ENCODE measurements at regions not wholly inside any gene's neighbourhood (a gene's known extent, or its start where the extent isn't known, plus 50 kb on each side); places are given as distances from the start of the nearest gene placed in this dataset.

DNA sequence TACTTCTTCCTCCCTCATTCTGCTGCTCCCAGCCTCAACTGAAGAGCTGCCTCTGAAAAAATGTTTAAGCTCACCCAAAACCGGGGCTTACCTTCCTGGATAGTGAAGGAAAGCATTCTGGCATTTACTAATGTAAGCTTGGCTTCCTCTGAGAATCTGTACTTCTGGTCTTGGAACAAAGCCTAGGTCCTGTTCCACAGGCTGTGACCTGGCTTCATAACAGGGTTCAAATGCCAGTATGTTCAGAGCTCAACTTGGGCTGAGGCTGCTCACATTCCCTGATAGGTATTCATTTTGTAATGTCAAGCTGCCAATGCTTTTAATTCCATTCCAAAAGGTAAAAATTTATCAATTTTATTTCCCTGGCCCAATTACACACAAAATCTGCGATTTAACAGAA is 411.7 kb upstream of the KCNN2 start:
- Mint-ChIP-seq H3K27me3 (no peaks in the 10 kb centered on the region), H3K4me3 (no peak overlapping the region)

DNA sequence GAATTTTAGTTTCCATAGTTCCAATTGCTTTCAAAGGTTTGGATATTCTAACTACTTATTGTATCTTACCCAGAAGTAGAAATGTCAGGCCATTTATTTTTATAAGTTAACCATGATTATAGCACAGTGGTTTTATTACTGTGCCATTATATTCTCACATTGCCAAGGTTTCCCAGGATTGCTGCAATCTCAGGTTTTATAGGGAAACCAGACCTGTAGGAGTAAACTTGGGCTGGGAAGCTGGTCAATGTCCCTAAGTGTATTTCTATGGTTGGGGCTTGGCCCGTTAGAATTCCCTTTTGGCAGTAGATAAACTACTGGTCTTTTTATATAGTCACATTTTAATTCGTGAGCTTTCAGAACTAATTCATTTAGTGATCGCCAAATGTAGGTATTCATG is 396.6 kb upstream of the KCNN2 start:
- no peaks in the 10 kb centered on the region for H3K27me3 Mint-ChIP-seq
- H3K36me3 Mint-ChIP-seq (ENCODE audit: low read depth): no peaks in the 10 kb centered on the region
- H3K9me3 Mint-ChIP-seq: peaks cover 15% of the 10 kb centered on the region
- H3K27ac Mint-ChIP-seq: no peak overlapping the region
- no peak for ATAC-seq (replicated peaks)
- H3K4me1 Mint-ChIP-seq: no peaks in the 10 kb centered on the region
- H3K4me3 Mint-ChIP-seq: no peak overlapping the region

More for the DNA sequence above, 411.7 kb upstream of the KCNN2 start:
- no peak for ATAC-seq (replicated peaks)
- H3K27ac Mint-ChIP-seq: no peak overlapping the region
- H3K4me1 Mint-ChIP-seq: no peaks in the 10 kb centered on the region
- H3K36me3 Mint-ChIP-seq (ENCODE audit: low read depth): no peaks in the 10 kb centered on the region
- peaks cover 5% of the 10 kb centered on the region for H3K9me3 Mint-ChIP-seq

DNA sequence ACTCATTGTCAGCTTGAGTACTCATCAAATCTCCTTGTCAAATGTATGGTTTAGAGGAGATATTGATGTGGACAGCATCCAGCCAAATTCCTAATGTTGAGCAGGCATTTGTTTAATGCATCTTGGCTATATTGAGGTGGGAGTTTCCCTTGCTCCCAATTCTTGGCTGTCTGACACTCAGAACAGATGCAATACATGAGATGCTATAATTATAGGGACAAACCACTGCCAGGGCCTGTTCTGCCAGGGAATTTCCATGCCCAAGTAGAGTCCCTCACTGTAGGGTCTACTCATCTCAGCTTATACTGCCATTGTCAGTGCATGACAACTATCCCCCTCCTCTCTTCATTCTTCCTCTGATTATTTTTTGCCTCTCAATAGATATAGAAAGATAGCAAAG is 392.0 kb upstream of the KCNN2 start:
- Mint-ChIP-seq H3K27me3 (no peaks in the 10 kb centered on the region), H3K27ac (no peak overlapping the region), H3K4me1 (no peaks in the 10 kb centered on the region), H3K36me3 (ENCODE audit: low read depth) (no peaks in the 10 kb centered on the region), H3K4me3 (no peak overlapping the region), H3K9me3 (peaks cover 9% of the 10 kb centered on the region)
- ATAC-seq (replicated peaks): no peak

DNA sequence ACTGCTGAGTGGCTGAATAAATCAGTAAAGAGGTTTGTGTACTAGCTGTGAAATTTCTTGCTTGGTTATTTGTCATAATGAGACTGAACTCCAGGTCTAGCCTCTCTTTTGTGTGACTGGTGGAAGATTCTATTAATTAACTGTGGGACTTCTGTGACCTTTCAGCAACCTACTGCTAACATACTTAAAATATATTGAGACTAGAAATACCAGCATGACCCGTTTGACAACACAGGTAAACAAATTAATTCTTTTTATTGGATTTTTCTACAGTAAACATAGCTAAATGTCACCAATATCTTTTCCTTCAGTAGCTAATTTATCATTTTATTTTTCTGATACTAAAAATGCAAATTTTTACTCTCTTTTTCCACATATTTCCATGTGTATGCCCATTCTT is 390.4 kb upstream of the KCNN2 start:
- Mint-ChIP-seq H3K36me3 (ENCODE audit: low read depth) (no peaks in the 10 kb centered on the region), H3K4me3 (no peak overlapping the region), H3K27me3 (no peaks in the 10 kb centered on the region), H3K4me1 (no peaks in the 10 kb centered on the region), H3K27ac (no peak overlapping the region), H3K9me3 (peaks cover 9% of the 10 kb centered on the region)
- ATAC-seq (replicated peaks): no peak

DNA sequence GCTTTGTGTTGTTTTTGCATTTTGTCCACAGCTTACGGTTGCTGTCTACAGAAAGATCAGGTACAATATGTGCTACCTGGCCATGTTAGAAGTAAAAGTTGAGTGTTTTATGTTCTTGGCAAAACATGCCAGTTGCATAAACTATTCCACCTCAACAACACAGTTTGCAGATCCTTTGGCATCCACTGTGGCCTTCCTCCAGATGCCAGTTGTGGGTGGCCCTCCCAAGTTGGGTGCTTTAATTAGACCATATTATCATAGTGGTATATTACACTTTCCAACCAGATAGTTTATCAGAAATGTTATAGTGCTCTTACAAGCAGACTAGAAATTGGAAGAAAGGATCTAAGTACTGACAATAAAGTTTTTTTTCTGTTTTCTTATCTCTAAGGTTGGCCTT is 386.9 kb upstream of the KCNN2 start:
- Mint-ChIP-seq H3K4me1 (no peaks in the 10 kb centered on the region), H3K36me3 (ENCODE audit: low read depth) (no peaks in the 10 kb centered on the region), H3K4me3 (no peak overlapping the region), H3K9me3 (peaks cover 3% of the 10 kb centered on the region), H3K27ac (no peak overlapping the region), H3K27me3 (no peaks in the 10 kb centered on the region)
- ATAC-seq (replicated peaks): no peak

DNA sequence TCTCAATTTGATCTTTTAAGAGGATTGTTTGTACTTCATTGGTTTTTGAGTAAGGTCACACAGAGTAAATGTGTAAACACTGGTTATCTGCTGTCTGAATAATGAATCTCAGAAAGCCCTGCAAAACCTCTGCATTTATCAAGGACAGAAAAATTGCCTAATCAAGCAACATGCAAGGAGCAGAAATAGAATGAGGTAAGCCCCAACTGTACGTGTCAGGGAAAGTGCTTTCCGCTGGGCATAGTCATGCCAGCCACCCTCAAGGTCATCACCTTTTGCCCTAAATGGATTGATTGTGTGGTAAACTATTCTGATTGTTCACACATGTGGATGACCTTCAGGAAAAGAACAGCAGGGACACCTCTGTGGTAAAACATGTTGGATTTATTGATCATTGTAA is 376.9 kb upstream of the KCNN2 start:
- Mint-ChIP-seq H3K4me1 (no peaks in the 10 kb centered on the region), H3K27ac (no peak overlapping the region), H3K36me3 (ENCODE audit: low read depth) (no peaks in the 10 kb centered on the region), H3K9me3 (peaks cover 3% of the 10 kb centered on the region), H3K4me3 (no peak overlapping the region), H3K27me3 (no peaks in the 10 kb centered on the region)
- ATAC-seq (replicated peaks): no peak

DNA sequence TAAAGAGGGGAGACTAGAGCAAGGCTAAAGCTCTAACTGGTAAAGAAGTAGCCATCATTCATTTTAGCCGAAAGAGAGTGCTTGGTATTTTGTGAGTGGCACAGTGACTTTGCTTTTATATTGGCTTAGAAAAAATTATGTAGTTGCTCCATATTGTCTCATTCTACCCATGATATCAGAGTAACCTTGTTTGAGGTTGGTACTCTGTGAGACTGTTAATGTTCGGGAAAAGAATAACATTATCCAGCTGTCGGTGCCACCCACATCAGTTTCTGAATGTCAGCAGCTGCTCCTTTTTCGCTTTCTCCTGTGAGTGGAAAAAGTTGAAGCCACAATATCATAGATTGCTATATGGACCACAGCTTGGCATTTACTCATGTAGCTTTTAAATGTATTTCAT is 376.4 kb upstream of the KCNN2 start:
- no peaks in the 10 kb centered on the region for H3K4me1 Mint-ChIP-seq
- no peak overlapping the region for H3K27ac Mint-ChIP-seq
- H3K9me3 Mint-ChIP-seq: peaks cover 3% of the 10 kb centered on the region
- H3K36me3 Mint-ChIP-seq (ENCODE audit: low read depth): no peaks in the 10 kb centered on the region
- no peaks in the 10 kb centered on the region for H3K27me3 Mint-ChIP-seq
- ATAC-seq (replicated peaks): no peak
- H3K4me3 Mint-ChIP-seq: no peak overlapping the region

DNA sequence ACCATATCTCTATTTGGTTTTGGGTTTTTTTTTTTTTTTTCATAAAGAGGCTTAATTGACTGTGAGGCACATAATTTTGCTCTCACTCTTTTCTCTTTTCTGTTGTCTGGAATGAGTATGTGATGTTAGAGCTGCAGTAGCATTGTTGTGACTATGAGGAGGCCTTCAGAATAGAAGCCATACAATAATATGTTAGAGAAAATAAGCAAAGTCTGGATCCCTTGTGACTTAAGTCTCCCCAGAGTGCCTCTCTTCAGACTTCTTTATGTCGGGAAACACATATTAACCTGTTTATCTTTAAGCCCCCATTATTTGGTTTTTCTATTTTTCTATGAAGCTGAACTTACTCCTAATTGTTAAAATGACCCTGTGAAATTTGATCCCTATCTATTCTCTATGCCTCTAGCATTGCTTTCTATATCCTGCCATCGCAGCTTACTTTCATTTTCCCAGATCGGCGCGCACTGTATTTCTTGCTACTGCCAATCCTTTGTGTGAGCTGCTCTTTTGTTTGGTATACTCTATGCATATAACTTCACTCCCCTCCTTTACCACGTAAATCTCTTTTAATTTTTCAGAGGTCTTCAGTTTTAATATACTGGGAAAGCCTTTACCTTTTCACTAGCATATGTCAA is 372.5 kb upstream of the KCNN2 start:
- Mint-ChIP-seq H3K36me3 (ENCODE audit: low read depth) (no peaks in the 10 kb centered on the region), H3K4me3 (no peak overlapping the region), H3K27me3 (no peaks in the 10 kb centered on the region), H3K4me1 (no peaks in the 10 kb centered on the region), H3K27ac (no peak overlapping the region), H3K9me3 (peaks cover 3% of the 10 kb centered on the region)
- no peak for ATAC-seq (replicated peaks)

DNA sequence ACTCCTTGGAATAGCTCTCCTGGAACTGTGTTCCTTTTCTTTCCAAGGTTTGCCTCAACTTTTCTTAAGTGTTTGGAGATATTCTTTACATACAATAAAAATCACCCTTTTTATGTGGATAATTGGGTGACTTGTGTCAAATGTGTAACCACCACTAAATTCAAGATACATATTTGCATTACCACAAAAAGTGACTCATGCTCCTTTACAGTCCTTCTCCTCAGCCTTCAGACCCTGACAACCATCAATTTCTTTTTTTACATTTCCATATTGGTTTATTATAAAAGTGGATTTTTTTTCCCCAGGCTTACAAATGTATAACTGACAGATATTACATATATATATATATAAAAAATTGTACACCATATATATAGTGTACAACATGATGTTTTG is 372.0 kb upstream of the KCNN2 start:
- no peak for ATAC-seq (replicated peaks)
- H3K27me3 Mint-ChIP-seq: no peaks in the 10 kb centered on the region
- H3K4me3 Mint-ChIP-seq: no peak overlapping the region
- H3K27ac Mint-ChIP-seq: no peak overlapping the region
- H3K36me3 Mint-ChIP-seq (ENCODE audit: low read depth): no peaks in the 10 kb centered on the region
- no peaks in the 10 kb centered on the region for H3K4me1 Mint-ChIP-seq
- peaks cover 3% of the 10 kb centered on the region for H3K9me3 Mint-ChIP-seq

DNA sequence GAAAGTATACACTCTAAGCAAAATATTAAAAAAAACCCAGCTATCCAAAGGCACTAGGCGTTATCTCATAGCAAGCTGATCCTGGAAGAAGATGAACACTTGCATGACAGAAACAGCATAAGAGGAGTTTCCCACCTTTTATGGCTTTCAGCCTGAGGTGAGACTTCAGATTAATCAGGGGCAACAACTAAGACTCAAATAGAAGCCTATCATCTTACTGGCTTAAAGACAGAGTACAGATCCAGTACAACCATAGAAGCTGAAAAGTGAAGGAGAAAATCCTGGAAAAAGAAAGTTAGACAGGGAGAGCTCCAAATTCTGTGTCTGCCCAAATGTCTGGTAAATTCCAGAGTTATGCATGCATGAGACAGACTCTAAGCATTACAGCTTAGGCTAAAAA is 360.8 kb upstream of the KCNN2 start:
- H3K36me3 Mint-ChIP-seq (ENCODE audit: low read depth): no peaks in the 10 kb centered on the region
- no peak for ATAC-seq (replicated peaks)
- H3K27me3 Mint-ChIP-seq: no peaks in the 10 kb centered on the region
- H3K4me1 Mint-ChIP-seq: no peaks in the 10 kb centered on the region
- peaks cover 4% of the 10 kb centered on the region for H3K9me3 Mint-ChIP-seq
- H3K4me3 Mint-ChIP-seq: no peak overlapping the region
- no peak overlapping the region for H3K27ac Mint-ChIP-seq

DNA sequence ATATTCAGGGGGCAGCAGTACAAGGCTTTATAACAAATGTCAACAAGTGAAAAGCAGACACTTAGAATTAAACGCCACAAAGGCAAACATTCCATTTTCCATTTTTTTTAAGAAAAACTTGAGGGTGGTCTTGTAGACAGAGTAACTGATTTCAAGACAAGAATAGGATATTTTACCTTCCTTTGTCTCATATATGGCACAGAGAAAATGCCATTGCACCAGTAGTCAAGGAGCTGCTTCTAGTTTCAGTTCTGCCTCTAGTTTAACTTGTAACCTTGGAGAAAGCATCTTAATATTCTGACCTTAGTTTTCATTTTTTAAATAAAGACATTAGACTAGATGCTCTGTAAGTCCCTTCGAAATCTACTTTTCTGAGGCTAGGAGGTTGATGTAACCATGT is 355.3 kb upstream of the KCNN2 start:
- Mint-ChIP-seq H3K4me3 (no peak overlapping the region), H3K27me3 (no peaks in the 10 kb centered on the region), H3K27ac (no peak overlapping the region), H3K36me3 (ENCODE audit: low read depth) (no peaks in the 10 kb centered on the region), H3K4me1 (no peaks in the 10 kb centered on the region), H3K9me3 (peaks cover 4% of the 10 kb centered on the region)
- no peak for ATAC-seq (replicated peaks)

DNA sequence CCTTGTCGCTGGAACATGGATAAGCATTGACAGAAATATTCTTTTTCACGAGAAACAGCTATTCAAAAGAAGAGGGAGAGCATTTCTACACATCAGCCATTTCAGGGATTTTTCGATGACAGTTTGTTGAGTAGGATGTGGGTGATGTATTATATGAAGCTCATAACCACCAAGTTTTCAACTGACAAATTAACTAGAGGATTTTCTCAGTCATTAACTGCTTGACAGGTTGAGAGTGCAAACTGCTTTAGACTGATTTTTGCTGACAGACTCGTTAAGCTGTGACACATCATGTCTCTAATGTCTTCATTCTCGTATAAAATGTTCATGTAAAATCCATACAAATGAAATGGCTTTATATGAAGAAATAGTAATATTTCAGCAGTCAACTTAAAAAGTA is 354.2 kb upstream of the KCNN2 start:
- Mint-ChIP-seq H3K27ac (no peak overlapping the region), H3K4me1 (no peaks in the 10 kb centered on the region), H3K27me3 (no peaks in the 10 kb centered on the region), H3K4me3 (no peak overlapping the region), H3K36me3 (ENCODE audit: low read depth) (no peaks in the 10 kb centered on the region), H3K9me3 (peaks cover 4% of the 10 kb centered on the region)
- no peak for ATAC-seq (replicated peaks)

DNA sequence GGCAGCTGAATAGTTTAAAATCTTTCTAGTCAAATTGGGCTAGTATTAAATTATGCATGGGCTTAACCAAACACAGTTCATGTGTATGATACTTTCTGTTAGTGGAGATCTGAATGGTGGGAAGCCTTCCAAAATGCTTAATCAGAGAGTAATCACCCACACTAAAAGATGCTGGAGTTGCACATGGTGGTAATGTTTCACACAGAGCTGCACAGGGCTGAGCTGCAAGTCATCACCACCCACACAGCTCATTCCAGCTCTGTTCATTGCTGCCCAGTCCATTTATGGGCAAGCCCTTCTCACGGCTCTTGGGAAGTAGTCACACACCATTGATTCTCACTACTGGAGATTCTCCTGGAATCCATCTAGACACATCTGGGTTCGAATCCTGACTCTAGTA is 351.5 kb upstream of the KCNN2 start:
- no peaks in the 10 kb centered on the region for H3K36me3 Mint-ChIP-seq (ENCODE audit: low read depth)
- H3K4me1 Mint-ChIP-seq: no peaks in the 10 kb centered on the region
- H3K9me3 Mint-ChIP-seq: no peaks in the 10 kb centered on the region
- ATAC-seq (replicated peaks): no peak
- no peak overlapping the region for H3K4me3 Mint-ChIP-seq
- H3K27me3 Mint-ChIP-seq: no peaks in the 10 kb centered on the region
- H3K27ac Mint-ChIP-seq: no peak overlapping the region

DNA sequence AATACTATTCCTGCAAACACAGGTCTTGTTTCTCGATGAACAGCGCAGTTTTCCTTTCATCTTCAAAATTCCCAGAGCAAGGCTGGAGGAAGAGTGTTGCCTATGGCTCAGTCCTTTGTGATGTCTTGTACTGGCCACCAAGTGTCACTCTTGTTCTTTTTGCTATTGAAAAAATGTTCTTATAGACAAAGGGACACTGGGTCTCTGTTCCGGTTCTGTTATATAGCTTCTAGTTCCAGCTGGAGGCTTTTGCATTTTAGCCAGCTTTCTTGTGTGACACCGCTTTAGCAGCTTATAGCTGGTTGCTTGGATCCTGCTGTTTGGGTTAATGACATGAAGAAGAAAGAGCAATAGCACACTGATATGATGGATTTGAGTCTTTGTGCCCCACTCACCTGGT is 343.7 kb upstream of the KCNN2 start:
- H3K9me3 Mint-ChIP-seq: peaks cover 13% of the 10 kb centered on the region
- no peak overlapping the region for H3K27ac Mint-ChIP-seq
- no peaks in the 10 kb centered on the region for H3K36me3 Mint-ChIP-seq (ENCODE audit: low read depth)
- no peak for ATAC-seq (replicated peaks)
- no peaks in the 10 kb centered on the region for H3K27me3 Mint-ChIP-seq
- no peaks in the 10 kb centered on the region for H3K4me1 Mint-ChIP-seq
- H3K4me3 Mint-ChIP-seq: no peak overlapping the region

DNA sequence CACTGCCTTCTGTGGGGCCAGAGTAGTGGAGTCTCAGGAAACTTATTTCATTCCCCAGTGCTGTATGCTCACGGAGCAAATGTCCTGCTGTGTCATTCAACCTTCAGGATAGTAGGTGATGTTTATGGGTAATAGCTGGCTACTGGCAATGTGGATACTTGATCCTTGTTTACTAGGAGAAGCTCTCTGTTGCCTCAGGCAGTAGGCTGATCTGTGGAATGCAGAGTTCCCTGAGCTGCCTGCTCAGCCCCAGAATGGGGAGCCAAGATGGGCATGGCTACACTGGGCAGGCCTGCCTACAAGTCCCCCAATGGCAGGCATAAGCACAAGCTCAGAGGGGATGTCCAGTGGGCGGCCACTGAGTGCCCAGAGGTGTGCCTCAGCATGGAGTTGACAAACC is 323.1 kb upstream of the KCNN2 start:
- Mint-ChIP-seq H3K36me3 (ENCODE audit: low read depth) (no peaks in the 10 kb centered on the region), H3K9me3 (peaks cover 15% of the 10 kb centered on the region), H3K4me1 (no peaks in the 10 kb centered on the region), H3K27ac (no peak overlapping the region), H3K27me3 (no peaks in the 10 kb centered on the region), H3K4me3 (no peak overlapping the region)
- ATAC-seq (replicated peaks): no peak

DNA sequence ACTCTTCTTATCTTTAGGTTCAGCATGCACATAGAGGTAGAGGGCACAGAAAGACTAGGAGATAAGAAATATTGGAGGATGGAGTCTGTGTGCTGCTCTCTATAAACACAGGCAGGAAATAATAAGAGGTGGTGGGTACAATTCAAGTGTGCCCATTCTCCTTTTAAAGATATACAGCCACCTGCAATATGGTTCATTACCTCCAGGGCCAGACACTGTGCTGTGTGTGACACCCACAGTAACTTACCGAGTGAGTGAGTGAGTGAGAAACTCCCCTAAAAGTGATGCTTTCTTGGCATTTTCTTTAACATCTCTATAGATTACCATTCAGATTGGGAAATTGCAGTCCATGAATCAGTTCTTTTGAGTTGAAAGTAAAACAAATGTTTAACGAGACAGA is 311.8 kb upstream of the KCNN2 start:
- ATAC-seq (replicated peaks): no peak
- Mint-ChIP-seq H3K9me3 (no peaks in the 10 kb centered on the region), H3K27ac (no peak overlapping the region), H3K36me3 (ENCODE audit: low read depth) (no peaks in the 10 kb centered on the region), H3K4me3 (no peak overlapping the region), H3K4me1 (no peaks in the 10 kb centered on the region), H3K27me3 (peaks cover 13% of the 10 kb centered on the region)
